ENCODE measurements at regions not wholly inside any gene's neighbourhood (a gene's known extent, or its start where the extent isn't known, plus 50 kb on each side); places are given as distances from the start of the nearest gene placed in this dataset.

- no peaks in the 10 kb centered on the region for H3K36me3 ChIP-seq (ENCODE audit: control insufficient read depth, insufficient read depth, low read length)
- no peak overlapping the region for H3K4me2 ChIP-seq (ENCODE audit: extremely low read depth, insufficient read depth, low read length)
- no peaks in the 10 kb centered on the region for H3K4me1 ChIP-seq (ENCODE audit: control insufficient read depth, extremely low read depth, insufficient read depth, low read length)
- H2AFZ ChIP-seq (ENCODE audit: low read length), result no peak overlapping the region
- TF ChIP-seq CTCF (conservative IDR thresholded peaks at IDR 0.05 in 1 of 2, IDR thresholded peaks at IDR 0.05 in 1 of 2; ENCODE audit: low read depth in 1 of 2, low read length in 2 of 2) (no peak), EZH2 (IDR thresholded peaks at IDR 0.05; ENCODE audit: low read length, missing control alignments) (no peak)
- no peak overlapping the region for H3K9ac ChIP-seq (ENCODE audit: insufficient read depth, low read length)
- no peaks in the 10 kb centered on the region for H4K20me1 ChIP-seq (ENCODE audit: control insufficient read depth, extremely low read depth, insufficient read depth, low read length)
- H3K79me2 ChIP-seq (ENCODE audit: control insufficient read depth, insufficient read depth, low read length), result no peaks in the 10 kb centered on the region
- no peak for DNase-seq (ENCODE audit: low read depth in 2 of 2)
- no peak overlapping the region for H3K27ac ChIP-seq (ENCODE audit: insufficient read depth, low read length)
- no peak overlapping the region for H3K4me3 ChIP-seq (replicated peaks in 1 of 4; ENCODE audit: control extremely low read depth in 1 of 4, insufficient read depth in 1 of 4, low read depth in 3 of 4, low read length in 4 of 4)
- no peaks in the 10 kb centered on the region for H3K27me3 ChIP-seq (ENCODE audit: control insufficient read depth, insufficient read depth, low read length)
- H3K9me3 ChIP-seq (ENCODE audit: control insufficient read depth, insufficient read depth, low read depth, low read length), result no peaks in the 10 kb centered on the region
These were observed 127.8 kb downstream of the PCDH7 start for GRCh38 chr4:30847958-30848357.

GRCh38 chr4:30854531-30854930, 134.4 kb downstream of the PCDH7 start:
- Histone ChIP-seq H3K27me3 (ENCODE audit: control insufficient read depth, insufficient read depth, low read length) (no peaks in the 10 kb centered on the region), H3K27ac (ENCODE audit: insufficient read depth, low read length) (no peak overlapping the region), H3K4me2 (ENCODE audit: extremely low read depth, insufficient read depth, low read length) (no peak overlapping the region), H2AFZ (ENCODE audit: low read length) (no peak overlapping the region), H3K4me3 (replicated peaks in 1 of 4; ENCODE audit: control extremely low read depth in 1 of 4, insufficient read depth in 1 of 4, low read depth in 3 of 4, low read length in 4 of 4) (no peak overlapping the region), H4K20me1 (ENCODE audit: control insufficient read depth, extremely low read depth, insufficient read depth, low read length) (no peaks in the 10 kb centered on the region), H3K36me3 (ENCODE audit: control insufficient read depth, insufficient read depth, low read length) (no peaks in the 10 kb centered on the region), H3K9ac (ENCODE audit: insufficient read depth, low read length) (no peak overlapping the region), H3K9me3 (ENCODE audit: control insufficient read depth, insufficient read depth, low read depth, low read length) (no peaks in the 10 kb centered on the region), H3K79me2 (ENCODE audit: control insufficient read depth, insufficient read depth, low read length) (no peaks in the 10 kb centered on the region), H3K4me1 (ENCODE audit: control insufficient read depth, extremely low read depth, insufficient read depth, low read length) (no peaks in the 10 kb centered on the region)
- peak; percentile 12 to 56 for DNase-seq (ENCODE audit: low read depth in 2 of 2)
- no peak for TF ChIP-seq EZH2 (IDR thresholded peaks at IDR 0.05; ENCODE audit: low read length, missing control alignments)
- no peak for TF ChIP-seq CTCF (conservative IDR thresholded peaks at IDR 0.05 in 1 of 2, IDR thresholded peaks at IDR 0.05 in 1 of 2; ENCODE audit: low read depth in 1 of 2, low read length in 2 of 2)

- Histone ChIP-seq H3K9me3 (ENCODE audit: control insufficient read depth, insufficient read depth, low read depth, low read length) (no peaks in the 10 kb centered on the region), H2AFZ (ENCODE audit: low read length) (no peak overlapping the region), H3K4me2 (ENCODE audit: extremely low read depth, insufficient read depth, low read length) (no peak overlapping the region), H3K36me3 (ENCODE audit: control insufficient read depth, insufficient read depth, low read length) (no peaks in the 10 kb centered on the region), H3K79me2 (ENCODE audit: control insufficient read depth, insufficient read depth, low read length) (no peaks in the 10 kb centered on the region), H4K20me1 (ENCODE audit: control insufficient read depth, extremely low read depth, insufficient read depth, low read length) (no peaks in the 10 kb centered on the region), H3K27me3 (ENCODE audit: control insufficient read depth, insufficient read depth, low read length) (no peaks in the 10 kb centered on the region), H3K27ac (ENCODE audit: insufficient read depth, low read length) (no peak overlapping the region), H3K4me1 (ENCODE audit: control insufficient read depth, extremely low read depth, insufficient read depth, low read length) (no peaks in the 10 kb centered on the region), H3K4me3 (replicated peaks in 1 of 4; ENCODE audit: control extremely low read depth in 1 of 4, insufficient read depth in 1 of 4, low read depth in 3 of 4, low read length in 4 of 4) (no peak overlapping the region), H3K9ac (ENCODE audit: insufficient read depth, low read length) (no peak overlapping the region)
- no peak for DNase-seq (ENCODE audit: low read depth in 2 of 2)
- TF ChIP-seq EZH2 (IDR thresholded peaks at IDR 0.05; ENCODE audit: low read length, missing control alignments) (no peak), CTCF (conservative IDR thresholded peaks at IDR 0.05 in 1 of 2, IDR thresholded peaks at IDR 0.05 in 1 of 2; ENCODE audit: low read depth in 1 of 2, low read length in 2 of 2) (no peak)
These were observed 135.1 kb downstream of the PCDH7 start for GRCh38 chr4:30855232-30855631.

All from fibroblast of lung (primary cell).